T follicular helper cell (primary cell): ENCODE measurements at regions not wholly inside any gene's neighbourhood (a gene's known extent, or its start where the extent isn't known, plus 50 kb on each side); places are given as distances from the start of the nearest gene placed in this dataset.

Experiments
- DNase-seq: peaks from one replicate; pipeline ENCODE4 v3.0.0-alpha.2; 2020; ENCODE audit warnings: low read depth

DNA sequence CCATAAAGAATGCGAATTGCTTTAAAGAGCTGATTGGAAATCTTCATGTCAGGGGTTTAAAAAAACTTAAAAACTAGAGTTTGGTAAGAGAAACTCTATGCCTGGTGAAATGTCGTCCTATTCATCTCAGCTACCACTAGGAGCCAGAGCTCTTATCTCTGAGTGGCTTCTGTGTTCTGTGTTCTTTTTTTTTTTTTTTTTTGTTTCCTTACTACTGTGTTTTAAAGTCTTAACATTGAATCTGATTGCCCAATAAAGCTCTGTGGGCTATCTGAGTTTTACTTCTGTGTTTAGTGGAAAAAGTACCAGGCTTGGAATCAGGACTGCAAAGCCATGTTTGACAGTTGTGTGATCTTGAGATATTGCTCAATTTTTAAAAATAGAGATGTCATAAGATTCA, 494.8 kb downstream of the RIT2 start:
- DNase-seq = no peak

DNA sequence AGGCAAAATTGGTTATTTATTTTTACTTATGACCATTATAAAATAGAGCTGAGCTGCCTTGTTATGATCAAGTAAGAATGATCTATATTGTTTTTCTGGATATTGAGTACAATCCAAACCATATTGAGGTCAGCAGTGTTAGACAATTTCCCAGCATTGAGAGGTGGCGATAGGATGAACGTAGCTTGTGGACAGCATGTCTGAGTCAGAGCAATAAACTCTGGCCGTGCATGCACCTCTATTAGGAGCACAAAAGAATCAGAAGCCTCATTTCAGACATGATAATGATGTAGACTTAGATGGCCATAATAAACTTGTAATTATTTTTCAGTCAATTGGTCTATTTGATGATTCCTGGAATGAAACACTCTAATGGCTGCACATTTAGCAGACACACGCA, 491.6 kb downstream of the RIT2 start:
- DNase-seq = no peak

DNA sequence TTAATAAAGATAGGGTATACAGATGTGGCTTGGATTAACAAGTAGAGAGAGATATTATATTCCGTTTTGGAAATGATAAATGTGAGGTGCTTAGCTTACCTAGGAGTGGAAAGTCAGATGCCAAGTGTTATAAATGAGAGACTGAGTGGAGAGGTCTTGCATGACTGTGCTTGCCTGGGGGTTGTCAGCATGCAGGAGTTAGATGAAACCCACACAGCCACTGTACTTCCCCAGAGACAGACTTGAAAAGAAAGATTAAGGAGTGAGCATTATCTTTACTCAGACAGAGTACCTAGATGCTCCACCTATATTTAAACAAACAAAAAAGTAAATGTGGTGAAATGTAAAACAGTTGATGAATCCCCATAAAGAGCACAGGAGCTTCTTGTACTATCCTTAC, 482.7 kb downstream of the RIT2 start:
- no peak for DNase-seq

DNA sequence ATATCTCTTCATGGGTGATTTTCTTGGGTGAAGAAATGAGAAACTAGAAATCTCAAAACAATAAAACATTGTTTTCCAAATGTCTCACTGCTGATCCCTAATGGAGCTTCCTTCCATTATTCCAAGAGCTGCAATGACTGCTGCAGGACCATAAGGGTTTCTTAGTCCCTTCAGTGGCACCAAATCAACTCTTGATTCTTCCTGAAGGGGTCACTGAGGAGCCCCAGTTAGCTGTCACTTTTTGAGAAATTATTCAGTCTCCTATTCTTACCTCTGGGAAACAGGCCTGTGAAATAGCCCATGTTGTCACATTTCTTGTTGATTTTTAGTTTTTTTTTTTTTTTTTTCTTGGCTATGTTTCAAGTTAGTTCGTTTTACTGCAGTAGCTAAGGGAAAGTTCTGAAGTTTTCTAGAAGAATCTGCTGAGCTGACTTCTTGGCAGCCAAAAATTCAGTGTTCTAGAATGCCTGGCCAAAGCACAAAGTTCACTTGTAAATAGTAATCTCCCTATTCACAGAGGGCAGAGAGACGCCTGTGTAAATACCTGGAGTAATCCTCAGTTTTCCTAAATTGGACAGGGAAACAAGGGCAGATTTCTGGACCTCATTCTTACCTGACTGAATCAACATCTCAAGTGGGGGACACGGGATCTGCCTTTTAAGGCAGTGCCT, 480.0 kb downstream of the RIT2 start:
- no peak for DNase-seq

DNA sequence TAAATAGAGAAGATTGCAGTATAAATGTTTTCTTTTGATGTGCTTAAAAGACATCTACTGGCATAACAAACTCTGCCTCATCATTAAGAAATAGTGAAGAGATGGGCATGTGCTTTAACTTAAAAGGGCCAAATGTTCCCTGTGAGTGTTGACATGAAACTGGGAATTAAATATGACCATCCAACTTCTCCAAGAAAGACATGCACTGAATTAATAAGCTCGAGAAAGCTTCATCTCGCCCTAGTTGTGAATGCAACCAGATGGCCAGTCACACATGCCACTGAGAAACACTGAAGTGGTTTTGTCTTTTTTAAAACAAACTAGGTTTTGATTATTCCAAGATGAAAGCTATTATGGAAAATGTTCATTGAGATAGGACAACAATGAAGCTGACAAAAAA, 479.2 kb downstream of the RIT2 start:
- DNase-seq = no peak

DNA sequence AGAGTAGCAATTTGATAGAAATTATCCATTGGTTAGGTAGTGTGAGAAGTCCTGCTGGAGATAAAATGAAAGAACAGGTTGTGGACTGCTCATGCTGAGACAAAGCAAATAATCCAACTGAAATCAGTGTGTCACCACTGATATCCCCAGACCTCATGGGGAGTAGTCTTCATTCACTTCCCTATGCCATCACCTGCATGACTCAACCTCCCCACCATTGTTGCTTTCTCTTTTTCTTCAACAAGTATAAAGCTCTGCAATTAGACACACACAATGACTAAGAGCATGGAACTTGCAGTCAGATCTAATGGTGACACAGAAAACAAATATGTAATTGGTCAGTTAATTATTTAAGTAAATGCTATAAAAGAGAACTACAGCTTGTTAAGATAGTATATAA, 475.3 kb downstream of the RIT2 start:
- DNase-seq = no peak

DNA sequence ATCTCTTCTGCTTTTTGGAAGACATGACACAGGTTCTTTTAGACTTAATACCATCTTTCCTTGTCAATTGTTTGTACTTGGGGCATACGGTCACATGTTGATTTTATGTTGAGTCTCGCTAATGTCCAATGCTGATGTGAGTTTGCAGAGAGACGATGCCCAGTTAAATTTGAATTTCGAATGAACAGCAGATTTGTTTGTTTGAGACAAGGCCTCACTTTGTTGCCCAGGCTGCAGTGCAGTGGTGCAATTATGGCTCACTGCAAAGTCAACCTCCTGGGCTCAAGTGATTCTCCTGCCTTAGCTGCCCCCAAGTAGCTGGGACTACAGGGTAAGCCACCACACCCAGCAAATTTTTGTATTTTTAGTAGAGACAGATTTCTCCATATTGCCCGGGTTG, 473.5 kb downstream of the RIT2 start:
- no peak for DNase-seq

DNA sequence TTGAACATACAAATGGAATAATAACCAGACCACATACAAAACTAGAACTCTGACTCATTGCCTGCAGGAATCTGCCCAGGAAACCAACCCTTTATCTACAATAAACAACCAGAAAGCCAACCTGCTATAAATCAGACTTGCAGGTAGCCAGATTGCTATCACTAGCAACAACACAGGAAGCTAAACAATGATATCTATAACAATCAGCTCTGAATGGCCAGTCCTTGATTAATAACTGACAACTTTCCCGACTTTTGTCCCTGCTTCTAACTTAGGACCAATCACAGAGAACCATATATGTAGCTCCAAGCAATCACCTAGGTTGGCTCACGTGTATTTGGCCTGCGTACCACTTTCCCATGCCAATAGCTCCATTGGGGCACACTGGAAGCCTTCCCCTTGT, 470.8 kb downstream of the RIT2 start:
- DNase-seq = no peak

DNA sequence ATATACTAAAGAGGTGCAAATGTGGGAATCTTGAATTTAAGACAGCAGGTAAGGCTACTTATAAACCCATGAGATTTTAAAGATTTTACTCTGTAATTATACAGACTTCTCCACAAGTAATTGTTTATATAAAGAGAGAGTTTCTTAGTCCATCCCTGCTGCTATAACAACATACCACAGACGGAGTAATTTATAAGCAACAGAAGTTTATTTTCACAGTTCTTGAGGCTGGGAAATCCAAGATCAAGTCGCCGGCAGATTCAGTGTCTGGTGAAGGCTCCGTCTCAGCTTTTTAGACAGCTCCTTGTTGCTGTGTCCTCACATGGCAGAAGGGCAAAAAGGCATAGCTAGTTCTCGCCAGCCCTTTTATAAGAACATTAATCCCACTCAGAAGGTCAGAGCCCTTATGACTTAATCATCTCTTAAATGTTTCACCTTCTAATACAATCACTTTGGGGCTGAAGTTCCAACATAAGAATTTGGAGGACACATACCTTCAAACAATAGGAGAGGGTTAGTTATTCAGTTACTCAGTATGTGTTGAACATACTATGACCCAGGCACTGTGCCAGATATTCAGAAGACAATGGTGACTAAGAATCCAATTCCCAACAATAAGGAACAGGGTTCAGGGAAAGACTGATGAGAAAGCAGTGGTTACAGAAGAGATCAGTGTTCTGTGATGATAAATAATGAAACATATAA, 466.0 kb downstream of the RIT2 start:
- DNase-seq = no peak

DNA sequence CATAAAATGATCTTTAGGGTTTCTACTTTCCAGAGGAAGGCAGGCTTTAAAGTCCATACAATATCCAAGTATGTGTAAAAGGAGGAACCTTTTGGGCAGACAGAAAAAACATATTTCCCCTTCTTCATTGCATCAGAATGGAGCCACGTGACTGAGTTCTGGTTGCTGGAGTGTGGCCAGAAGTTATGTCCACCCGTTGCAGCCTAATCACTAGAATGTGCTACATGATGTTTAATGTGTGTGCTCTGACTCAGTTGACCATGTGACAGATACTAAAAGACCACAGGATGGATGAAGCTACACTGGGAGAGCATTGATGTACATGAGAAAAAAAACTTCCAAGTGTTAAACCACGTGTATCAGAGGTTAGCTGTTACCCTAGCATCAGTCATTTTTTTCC, 460.9 kb downstream of the RIT2 start:
- DNase-seq = no peak

DNA sequence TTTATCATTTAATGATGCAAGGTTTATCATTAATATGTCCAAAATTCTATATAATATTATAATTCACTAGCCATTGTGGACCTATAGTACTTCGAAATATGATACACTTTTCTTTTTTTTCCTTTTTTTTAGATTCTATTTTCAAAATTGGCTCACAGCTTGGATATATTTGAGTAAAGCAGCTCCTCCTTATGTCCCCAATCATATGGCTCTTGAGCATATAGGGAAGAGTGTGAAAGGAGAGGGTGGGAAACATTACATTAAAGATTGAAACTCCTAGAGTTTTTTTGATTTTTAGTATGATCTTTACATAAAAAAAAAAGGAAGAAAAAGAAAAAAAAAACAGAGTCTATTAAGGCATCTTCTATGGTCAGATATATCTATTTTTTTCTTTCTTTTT, 457.9 kb downstream of the RIT2 start:
- DNase-seq = no peak

DNA sequence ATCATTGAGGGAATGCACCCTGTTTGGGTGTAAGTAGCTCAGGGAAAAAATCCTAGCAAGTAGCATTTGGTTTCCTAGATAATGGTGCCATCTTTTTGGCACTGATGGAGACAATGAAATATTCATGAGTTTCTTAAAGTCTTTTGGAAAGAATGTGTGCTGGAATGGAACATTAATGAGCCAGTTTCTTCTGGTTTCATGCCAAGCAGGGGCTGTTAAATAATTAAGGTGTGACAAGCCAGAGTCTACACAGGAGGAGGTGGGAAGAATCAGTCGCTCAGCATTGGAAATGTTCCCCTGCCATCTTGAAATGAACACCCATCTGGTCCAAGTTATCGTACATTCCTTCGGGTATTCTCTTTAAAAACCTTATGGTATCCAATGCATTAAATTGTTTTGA, 457.3 kb downstream of the RIT2 start:
- no peak for DNase-seq

DNA sequence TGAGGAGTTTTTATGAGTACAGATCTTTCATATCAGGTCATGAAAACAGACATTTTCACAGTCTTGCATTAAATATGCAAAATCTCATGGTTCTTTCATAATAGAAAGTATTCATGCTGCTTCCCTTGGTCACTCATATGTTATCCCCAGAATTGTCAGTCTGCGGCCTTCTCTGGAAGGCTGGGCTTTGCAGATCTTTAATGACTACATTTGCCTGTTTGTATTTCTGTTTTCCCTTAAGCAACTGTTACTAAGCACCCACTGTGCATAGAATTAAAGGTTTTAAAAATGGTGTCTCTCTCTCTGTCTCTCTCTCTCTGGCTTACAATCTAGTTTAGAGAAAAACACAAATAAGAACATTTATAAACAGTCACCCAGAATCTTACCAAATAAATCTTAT, 456.3 kb downstream of the RIT2 start:
- DNase-seq = no peak

DNA sequence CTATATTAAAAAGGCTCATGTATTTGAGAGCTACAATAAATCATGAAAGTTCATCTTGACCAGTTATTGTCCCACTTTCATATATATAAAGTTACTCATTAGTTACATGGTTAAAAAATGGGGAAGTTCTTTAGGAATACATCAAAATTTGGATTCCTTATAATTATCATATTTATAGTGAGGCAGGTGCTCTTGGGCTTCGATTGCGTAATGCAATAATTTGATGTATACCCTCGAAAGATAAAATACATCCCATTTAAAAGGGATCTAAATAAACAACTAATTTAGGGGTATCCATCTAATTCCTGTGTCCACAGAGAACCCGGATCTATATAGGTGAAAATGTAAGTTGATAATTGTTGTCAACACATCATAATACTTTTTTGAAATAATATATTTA, 444.6 kb downstream of the RIT2 start:
- no peak for DNase-seq

DNA sequence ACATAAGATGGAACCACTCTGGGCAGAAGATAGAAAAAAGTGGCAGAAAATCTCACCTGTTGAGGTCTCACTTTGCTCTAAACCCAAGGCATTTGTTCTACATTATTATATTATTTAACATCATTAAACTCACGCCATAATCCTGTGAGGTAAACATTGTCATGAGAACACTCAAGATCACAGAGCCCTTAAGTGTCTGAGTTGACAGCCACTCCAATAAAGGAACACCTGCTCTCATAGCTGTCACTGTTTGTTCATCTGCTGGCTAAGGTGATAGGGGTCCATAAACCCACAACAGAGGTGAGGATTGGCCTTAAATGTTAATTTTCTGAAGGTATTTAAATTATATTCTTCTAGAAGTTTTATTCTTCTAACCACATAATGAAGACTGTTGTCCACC, 439.7 kb downstream of the RIT2 start:
- DNase-seq = no peak

DNA sequence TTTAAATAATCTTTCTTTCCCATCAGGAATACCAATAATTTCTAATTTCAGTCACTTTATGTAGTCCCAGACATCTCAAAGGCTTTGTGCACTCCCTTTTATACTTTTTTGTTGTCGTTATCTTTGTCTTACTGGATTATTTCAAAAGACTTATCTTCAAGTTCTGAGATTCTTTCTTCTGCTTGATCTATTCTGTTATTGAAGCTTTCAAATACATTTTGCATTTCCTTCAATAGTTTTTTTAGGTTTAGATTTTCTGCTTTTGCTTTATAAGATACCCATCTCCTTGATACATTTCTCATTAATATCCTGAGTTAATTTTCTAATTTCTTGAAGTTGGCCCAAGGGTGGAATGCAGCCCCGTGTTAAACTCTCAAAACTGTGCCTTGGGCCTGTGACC, 432.4 kb downstream of the RIT2 start:
- no peak for DNase-seq

DNA sequence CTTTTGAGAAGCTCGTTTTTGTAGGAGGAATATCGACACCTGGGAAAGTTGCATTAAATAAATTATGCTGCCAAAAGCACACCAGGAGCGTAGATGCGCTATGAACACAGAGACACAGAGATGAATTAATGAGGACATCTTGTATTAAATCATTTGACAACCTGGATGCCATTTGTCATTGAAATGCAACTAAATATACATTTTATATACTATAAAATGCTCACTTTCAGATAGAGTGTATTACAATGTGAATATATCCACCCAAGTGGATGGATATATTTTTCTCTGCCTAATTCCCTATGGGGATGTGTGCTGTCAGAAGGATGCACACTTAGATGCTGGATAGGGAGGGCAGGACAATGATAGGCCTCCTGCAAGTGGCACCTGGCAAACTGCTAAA, 426.2 kb downstream of the RIT2 start:
- DNase-seq = no peak
